CMK (cell line): ENCODE measurements at regions not wholly inside any gene's neighbourhood (a gene's known extent, or its start where the extent isn't known, plus 50 kb on each side); places are given as distances from the start of the nearest gene placed in this dataset.
"Not testable (repeated sequence)": the region's sequence is repeated elsewhere in the genome, so short reads cannot be mapped to it uniquely, and the experiment has no call there.

Source experiments
- DNase-seq: peaks from one replicate; pipeline ENCODE4 v3.0.0-alpha.2; 2010; ENCODE audit warnings: low read depth

DNA sequence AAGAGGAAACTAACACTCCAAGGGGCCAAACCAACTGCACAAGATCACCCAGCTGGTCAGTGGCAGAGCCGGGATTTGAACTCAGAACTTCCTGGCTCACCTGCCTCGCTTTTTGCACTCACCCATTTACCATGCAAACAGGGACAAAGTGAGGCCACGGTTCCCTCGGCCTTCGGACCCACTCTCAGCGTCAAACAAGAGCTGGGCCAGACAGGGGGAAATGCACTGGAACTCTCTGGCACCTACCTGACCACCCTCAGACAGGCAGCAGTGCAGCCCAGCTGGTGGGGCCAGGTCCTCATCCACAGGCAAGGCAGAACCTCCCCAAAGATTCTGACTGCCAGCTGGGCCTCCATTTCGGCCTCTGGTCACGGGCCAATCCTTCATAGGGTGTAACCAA, 93.7 kb upstream of the SRSF6 start:
- no peak for DNase-seq

DNA sequence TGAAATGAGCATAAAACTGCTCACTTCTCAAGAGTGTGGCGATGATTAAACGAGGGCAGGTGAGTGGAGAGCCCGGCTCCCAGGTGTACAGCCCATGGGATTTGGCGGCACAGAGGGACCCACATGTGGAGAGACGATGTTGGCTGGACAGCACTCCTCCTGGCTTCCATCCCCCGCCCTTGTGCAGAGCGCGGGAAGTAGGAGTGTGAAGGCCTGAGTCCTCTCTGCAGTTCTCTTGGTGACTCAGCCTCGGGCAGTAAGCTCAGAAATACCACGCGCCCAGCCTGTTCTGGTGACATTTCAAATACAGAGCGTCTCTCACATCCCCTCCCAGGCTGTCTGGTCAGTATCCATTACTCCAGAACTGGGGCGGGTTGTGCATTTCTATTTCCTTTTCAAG, 94.2 kb upstream of the SRSF6 start:
- DNase-seq: no peak

DNA sequence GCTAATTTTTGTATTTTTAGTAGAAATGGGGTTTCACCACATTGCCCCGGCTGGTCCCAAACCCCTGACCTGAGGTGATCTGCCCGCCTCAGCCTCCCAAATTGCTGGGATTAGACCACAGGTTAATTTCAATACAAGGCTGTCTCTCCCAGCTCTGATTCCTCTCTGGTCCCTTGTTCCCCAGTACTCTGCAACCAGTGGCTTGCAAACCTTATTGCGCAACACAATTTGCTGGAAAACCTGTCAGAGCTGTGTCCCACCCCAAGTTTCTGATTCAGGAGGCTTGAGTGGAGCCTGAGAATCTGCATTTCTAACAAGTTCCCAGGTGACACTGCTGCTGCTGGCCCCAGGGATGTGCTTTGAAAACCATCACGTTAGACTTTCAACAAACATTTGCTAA, 96.2 kb upstream of the SRSF6 start:
- no peak for DNase-seq

DNA sequence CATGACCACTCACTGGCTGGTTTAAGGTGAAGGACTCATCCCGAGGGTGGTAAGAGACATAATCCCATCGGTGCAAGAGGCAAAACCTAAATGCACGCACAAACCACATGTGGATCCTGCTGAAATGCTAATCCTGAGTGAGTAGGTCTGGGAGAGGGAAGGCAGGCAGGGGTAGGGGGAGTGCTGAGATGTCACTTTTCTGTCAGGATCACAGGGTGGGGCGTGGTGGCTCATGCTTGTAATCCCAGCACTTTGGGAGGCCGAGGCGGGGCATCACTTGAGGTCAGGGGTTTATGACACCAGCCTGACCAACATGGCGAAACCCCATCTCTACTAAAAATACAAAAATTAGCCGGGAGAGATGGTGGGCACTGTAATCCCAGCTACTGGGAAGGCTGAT, 97.7 kb upstream of the SRSF6 start:
- DNase-seq: no peak

DNA sequence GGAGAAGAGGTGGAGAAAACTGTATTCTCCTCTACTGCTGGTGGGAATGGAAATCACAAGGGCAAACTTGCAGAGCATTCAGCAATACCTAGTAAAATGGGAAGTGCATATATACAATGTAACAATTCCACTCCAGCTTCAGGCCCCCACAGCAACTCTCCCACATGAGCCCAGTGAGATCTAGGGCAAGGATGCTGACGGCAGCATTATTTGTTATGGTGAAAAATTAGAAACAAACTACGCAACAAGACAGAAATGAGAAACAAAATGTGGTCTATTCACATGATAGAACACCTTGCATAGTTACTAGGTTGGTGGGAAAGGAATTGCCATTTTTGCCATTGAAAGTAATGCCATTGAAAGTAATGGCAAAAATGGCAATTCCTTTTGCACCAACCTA, 98.9 kb upstream of the SRSF6 start:
- DNase-seq: no peak

DNA sequence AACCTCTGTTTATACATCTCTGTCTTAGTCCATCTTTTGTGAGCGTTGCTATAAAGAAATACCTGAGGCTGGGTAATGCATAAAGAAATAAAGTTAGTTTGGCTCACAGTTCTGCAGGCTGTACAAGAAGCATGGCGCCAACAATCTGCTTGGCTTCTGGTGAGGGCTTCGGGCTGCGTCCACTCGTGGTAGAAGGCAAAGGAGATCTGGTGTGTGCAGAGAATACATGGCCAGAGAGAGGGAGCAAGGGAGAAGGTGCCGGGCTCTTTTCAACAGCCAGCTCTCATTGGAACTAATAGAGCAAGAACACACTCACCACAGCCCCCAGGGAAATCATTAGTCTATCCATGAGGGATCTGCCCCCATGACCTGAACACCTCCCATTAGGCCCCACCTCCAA, 100.3 kb upstream of the SRSF6 start:
- DNase-seq: no peak

DNA sequence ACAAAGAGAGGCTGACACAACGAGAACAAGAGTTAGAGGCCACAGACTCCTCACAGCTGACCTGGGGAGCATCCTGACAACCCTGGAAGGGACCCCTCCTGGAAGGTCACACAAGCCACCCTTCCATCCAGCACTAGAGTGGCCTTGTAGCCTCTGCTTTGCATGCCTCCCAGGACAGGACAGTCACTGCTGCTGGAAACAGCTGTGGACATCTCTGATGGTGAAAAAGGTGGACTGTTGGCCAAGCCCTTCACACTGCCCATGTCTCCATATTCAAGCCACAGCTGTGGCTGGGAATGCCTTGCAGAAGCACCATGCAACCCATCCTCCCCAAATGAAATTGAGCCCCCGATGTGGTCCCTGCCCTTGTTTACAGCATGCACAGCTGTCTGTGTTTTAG, 102.1 kb upstream of the SRSF6 start:
- DNase-seq: no peak

DNA sequence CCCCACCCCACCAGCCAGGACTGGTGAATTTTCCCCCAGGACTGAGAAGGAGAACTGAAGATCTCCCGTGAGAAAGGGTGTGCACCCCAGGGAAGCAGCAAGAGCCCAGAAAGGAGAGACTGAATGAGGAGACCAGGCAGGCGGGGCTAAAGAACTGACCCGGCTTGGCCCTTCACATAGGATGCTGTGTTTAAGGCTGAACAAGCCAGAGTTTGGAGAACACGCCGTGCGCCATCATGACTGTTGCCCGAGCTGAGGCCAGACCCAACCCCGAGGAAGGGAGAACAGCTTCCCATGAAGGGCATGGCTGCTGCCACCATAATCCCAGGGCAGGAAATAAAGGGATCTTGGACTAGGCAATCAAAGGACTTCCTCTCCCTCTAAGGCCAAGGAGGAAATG, 104.7 kb upstream of the SRSF6 start:
- DNase-seq: no peak

DNA sequence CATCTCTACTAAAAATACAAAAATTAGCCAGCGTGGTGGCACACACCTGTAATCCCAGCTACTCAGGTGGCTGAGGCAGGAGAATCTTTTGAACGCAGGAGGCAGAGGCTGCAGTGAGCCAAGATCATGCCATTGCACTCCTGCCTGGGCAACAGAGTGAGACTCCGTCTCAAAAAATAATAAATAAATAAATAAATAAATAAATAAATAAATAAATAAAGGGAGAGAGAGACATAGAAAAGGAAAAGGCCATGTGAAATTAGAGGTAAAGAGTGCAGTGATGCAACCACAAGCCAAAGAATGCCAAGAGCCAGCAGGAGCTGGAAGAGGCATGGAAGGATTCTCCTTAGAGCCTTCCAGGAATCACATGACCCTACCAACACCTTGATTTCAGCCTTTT, 107.0 kb upstream of the SRSF6 start:
- DNase-seq: not testable (repeated sequence)

DNA sequence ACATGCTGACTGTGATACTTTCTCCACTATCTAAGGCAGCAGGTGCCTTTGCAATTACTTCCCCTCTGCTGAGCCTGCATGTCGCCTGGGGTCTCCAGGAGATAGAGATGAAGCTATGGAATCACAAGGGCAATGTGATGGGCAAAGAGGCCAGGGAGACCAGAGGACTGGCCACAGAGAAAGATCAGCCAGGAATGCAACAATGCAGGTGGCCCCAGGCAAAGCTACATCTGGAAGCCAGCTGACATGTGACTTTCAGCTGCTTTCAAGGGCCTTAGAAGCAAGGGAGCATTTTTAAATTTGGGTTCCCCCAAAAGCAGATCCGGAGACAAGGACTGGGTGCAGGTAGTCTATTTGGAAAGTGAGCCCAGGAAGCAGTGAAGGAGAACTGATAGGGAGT, 107.9 kb upstream of the SRSF6 start:
- no peak for DNase-seq

DNA sequence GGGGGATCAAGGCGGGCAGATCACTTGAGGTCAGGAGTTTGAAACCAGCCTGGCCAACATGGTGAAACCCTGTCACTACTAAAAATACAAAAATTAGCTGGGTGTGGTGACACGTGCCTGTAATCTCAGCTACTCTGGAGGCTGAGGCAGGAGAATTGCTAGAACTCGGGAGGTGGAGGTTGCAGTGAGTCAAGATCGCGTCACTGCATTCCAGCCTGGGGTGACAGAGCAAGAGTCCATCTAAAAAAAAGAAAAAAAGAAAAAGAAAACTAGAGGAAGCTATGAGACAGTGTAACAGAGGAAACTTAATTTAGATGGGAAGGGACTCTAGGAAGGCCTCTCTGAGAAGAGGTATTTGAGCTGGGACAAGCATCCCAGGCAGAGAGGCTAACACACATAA, 109.9 kb upstream of the SRSF6 start:
- DNase-seq: not testable (repeated sequence)

DNA sequence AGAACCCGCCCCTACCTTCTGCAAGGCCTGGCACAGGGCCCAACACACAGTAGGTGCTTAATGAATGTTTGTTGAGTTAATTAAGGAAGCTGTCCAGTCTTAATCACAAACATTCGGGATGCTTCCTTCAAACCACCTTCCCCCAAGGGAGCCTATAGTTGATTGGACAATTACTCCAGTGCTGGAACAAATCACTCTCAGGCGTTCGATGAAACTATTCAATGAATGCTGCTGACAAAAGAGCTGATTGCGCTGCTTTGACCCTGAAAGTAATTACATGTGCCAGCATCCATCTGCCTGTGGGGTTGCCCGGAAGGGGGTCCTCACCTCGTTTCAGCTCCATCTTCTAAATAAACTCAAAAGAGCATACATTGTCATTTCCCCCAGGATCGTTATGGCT, 112.0 kb upstream of the SRSF6 start:
- DNase-seq: no peak

DNA sequence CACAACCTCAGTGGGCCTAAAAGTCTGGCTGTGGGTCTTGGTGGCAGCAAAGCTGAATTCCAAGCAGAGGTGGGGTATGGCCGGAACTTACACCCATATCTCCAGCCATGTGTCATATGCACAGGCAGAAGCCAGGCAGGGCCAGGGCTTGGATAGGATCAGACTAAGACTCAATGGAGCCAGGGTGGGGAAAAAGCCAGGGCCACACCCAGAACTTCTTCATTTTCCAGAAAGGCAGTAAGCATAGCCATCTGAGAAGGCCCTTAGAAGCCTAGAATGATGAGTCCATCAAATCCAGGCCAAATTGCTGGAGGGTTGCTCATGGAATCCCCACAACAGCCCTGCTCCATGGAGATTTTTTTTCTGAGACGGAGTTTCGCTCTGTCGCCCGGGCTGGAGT, 116.2 kb upstream of the SRSF6 start:
- no peak for DNase-seq

DNA sequence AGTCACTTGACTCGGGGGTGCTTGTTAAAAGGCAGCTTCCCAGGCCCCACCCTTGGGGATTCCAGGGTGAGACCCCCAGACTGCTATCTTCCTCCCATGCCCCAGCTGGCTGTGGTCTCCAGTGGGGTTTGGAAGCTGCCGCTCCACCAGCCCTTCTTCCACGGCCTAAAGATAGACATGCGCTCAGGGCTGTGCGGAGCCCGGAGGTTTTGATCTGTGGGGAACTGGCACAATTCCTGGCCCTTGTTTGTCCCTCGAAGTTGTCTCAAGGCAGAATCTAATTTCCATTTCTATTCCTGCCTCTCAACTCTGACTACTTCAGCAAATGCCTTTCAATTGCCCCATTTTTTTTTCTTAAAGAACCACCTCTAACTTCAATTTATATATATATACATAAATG, 120.7 kb upstream of the SRSF6 start:
- DNase-seq: no peak

DNA sequence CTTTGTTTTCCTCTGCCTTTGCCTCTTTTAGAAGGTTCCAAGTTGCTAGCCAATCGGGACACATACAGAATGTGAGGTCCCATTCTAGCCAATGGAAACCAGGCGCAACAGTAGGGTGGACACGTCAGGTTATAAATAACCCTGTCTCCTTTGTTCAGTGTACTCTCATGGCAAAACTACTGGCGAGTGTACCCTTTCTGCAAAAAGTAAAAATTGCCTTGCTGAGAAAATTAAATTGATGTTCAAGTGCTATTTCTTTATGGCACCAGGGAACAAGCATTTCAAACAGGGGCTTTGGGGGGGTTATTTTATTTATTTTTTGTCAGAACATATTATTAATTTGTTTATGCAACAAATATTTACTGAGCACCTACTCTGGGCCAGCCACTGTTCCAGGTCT, 123.6 kb upstream of the SRSF6 start:
- no peak for DNase-seq

DNA sequence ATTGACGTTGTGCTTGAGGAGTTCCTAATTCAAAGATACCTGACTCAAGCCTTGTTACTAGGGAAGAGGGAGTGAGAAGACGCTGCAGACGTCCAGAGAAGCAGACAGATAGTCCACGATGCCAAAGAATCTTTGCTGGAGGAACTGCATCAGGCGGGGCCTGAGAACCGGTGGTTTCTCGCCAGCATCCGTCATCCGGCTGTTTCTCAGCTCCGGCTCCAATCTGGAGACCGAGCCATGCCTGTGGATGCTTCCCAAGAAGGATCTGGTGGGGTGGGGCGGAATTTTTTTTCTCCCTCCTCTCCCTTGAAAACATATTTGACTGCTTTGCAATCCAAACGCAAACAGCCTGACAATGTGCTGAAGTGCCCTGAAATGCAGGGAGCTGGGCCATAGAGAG, 125.8 kb upstream of the SRSF6 start:
- DNase-seq: no peak

DNA sequence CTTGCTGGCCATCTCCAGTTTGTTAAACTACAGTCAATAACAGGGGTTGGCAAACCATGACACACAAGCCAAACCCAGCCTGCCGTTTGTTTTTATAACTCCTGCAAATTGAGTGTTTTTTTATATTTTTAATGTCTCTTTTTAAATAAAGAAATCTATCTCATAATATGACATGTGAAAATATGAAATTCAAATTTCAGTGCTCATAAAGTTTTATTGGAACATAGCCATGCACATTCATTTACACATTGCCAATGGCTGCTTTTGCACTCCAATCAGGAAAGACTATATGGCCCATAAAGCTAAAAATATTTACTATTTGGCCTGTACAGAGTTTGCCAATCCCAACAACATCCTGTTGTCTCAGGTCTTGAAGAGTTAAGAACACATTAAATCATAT, 129.0 kb upstream of the SRSF6 start:
- no peak for DNase-seq

DNA sequence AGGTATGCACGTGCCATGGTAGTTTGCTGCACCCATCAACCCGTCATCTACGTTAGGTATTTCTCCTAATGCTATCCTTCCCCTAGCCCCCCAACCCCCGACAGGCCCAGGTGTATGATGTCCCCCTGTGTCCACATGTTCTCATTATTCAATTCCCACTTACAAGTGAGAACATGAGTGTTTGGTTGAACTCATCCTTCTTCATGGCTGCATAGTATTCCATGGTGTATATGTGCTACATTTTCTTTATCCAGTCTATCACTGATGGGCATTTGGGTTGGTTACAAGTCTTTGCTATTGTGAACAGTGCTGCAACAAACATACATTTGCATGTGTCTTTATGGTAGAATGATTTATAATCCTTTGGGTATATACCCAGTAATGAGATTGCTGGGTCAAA, 130.5 kb upstream of the SRSF6 start:
- DNase-seq: not testable (repeated sequence)

DNA sequence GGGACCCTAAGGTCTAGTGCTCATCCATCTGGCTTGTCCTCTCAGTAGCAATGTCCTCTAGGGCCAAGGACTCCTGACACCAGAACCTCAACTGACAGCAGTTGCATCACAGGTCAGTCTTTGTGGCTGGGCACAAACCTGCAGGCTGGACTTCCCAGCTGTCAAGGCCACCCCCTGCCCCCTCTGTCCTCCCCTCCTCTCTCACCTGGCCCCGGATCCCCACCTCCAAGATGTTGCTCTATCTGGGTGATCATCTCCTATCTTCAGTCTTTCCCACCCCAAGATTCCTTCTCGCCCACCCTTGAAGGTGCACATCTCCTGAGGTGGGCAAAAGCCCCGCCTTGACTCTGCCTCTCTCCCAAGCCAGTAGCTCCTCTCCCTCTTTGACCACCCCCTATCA, 131.8 kb upstream of the SRSF6 start:
- no peak for DNase-seq

DNA sequence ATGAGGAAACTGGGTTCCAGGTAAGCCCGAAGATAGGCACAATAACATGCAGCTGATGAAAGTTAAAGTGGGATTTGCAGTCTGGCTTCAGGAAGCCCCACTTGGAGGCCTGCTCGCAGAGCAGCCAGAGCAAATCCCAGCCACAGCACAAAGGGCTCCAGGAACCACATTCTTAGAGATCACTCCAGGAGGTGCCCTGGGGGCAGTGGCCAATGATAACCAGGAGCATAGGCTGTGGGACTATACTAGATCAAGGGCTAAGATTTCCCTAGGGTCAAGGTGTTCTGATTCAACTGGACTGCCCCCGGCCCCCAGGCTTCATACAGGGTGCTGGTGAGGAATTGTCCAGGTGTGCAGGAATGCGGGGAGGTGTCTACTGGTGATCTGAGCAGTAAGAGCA, 133.9 kb upstream of the PTPRT start:
- no peak for DNase-seq

DNA sequence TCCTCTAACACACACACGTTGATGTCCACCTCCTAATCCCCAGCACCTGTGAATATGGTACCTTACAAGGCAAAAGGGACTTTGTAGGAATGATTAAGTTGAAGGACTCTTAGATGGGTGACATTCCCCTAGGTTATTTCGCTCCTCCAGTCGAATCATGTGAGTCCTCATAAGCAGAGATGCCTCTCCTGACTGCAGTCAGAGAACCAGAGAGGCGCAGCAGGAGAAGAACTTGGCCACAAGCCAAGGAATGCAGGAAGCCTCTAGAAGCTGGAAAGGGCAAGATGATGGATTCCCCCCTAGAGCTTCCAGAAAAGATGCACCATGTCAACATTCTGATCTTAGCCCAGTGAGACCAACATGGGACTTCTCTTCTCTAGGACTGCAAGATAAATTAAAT, 133.1 kb upstream of the PTPRT start:
- no peak for DNase-seq

DNA sequence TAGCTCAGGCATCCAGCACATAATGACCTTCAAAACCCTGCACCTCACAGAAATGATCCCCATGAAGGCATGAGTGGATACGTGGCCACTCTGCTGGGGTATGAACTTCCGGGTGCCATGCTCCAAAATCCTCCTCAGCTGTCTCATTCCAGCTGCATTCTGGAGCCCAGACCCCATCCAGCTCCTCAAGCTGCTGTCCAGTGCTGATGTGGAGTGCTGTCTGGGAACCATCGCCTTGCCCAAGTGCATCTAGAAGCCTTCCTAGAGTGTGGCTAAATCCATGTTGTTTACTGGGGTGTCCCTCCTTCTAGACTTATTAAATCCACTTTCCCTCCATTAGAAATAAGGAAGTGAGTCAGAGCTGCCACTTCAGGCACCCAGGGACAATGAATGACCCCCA, 130.8 kb upstream of the PTPRT start:
- no peak for DNase-seq

DNA sequence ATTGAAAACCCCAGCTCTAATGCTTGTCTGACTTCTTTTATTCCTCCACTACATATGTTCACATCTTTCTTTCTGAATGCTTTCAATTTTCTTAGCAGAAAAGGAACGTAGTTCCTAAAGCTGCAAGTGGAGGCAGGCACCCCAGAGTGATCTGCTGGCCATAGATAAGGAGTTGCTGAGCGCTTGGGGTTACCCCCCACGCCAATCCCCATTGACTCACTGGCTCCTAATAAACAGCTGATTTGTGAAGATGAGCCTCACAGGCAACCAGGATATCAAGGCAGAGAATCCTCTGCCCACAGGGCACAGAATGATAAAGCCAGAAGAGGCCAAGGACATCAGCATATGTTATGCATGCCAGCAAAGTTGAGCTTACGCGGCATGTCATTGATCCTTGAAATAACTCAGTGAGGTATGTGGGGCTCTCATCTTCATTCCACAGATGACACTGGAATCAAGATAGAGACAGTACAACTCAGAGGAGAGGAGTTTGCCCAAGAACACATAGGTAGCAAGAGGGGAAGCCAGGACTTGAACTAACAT, 129.1 kb upstream of the PTPRT start:
- peak; percentile 36 for DNase-seq

DNA sequence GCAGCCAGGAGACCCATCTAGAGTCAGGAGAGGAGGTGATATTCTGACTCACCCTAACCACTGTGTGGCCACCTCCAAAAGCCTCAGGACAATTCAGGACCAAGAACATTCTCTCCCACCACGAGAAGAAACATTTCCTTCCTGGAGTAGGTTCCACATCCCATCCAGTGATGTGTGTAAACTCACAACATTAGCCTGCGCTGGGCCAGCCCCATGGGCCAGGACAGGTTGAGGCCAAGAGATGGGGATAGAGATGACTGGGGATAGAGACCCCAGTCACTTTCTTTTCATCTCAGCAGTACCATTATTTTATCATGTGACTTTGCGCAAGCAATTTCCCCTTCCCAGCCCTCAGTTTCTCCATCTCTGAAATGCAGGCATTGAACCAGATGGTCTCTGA, 126.6 kb upstream of the PTPRT start:
- no peak for DNase-seq

DNA sequence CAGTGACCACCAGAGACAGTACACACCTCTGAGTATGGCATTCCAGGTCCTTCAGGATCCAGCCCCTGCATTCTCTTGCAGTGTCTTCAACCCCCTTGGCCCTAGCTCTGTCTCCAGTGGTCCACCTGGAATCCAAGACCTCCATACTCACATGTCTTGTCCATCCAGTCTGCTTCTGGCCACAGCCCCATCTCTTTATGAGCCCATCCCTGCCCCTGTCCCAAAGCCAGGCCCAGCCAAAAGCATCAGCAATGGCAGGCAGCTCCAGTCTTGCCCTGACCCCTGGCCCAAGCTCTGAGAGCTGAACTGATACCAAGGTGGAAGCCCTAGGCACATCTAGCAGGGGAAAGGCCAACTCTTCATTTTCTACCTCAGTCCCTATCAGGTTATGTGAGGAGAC, 119.6 kb upstream of the PTPRT start:
- no peak for DNase-seq
